C4-2B (cell line): ENCODE measurements at regions not wholly inside any gene's neighbourhood (a gene's known extent, or its start where the extent isn't known, plus 50 kb on each side); places are given as distances from the start of the nearest gene placed in this dataset.

Experiments used
- ZFX ChIP-seq: fragments of 450-650 bp; IDR thresholded peaks from 2 replicates; pipeline ENCODE4 v1.6.1; 2017
- TF ChIP-seq, protein P1 (sequence below): fragments of 450-650 bp; conservative IDR thresholded peaks from 2 replicates; pipeline ENCODE4 v1.5.1; 2017; ENCODE audit warnings: mild to moderate bottlenecking

GRCh38 chr1:4139646-4140045 is 239.6 kb upstream of the C1orf174 start:
- TF ChIP-seq, protein P1, sequence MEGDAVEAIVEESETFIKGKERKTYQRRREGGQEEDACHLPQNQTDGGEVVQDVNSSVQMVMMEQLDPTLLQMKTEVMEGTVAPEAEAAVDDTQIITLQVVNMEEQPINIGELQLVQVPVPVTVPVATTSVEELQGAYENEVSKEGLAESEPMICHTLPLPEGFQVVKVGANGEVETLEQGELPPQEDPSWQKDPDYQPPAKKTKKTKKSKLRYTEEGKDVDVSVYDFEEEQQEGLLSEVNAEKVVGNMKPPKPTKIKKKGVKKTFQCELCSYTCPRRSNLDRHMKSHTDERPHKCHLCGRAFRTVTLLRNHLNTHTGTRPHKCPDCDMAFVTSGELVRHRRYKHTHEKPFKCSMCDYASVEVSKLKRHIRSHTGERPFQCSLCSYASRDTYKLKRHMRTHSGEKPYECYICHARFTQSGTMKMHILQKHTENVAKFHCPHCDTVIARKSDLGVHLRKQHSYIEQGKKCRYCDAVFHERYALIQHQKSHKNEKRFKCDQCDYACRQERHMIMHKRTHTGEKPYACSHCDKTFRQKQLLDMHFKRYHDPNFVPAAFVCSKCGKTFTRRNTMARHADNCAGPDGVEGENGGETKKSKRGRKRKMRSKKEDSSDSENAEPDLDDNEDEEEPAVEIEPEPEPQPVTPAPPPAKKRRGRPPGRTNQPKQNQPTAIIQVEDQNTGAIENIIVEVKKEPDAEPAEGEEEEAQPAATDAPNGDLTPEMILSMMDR, result no peak
- TF ChIP-seq ZFX, result no peak
